Caco-2 (cell line): ENCODE measurements at regions not wholly inside any gene's neighbourhood (a gene's known extent, or its start where the extent isn't known, plus 50 kb on each side); places are given as distances from the start of the nearest gene placed in this dataset.

ENCODE experiments used
- BruUV-seq: library from RNA; stranded (reverse); fragments of 400-500 nt; replicated peaks from 2 replicates; lab custom pipeline; 2021; lab: Mats Ljungman, UMichigan
- CTCF ChIA-PET: fragments of 300-600 bp; sonication (Branson Sonifier 250); formaldehyde crosslinking; loops from one replicate; lab custom pipeline; 2022; ENCODE audit warnings: antibody characterized with exemption; lab: Charles Lee
- POLR2A ChIA-PET: fragments of 300-600 bp; sonication (Branson Sonifier 250); formaldehyde crosslinking; loops from one replicate; lab custom pipeline; 2022; ENCODE audit warnings: antibody characterized with exemption; lab: Charles Lee
- DNase-seq, 2 experiments: peaks; one replicate each; pipeline versions ENCODE4 v3.0.0 to v3.0.0-alpha.2; 2020 to 2022
- H3K27me3 ChIP-seq: replicated peaks from 2 replicates; pipeline ENCODE4 v1.6.0; 2011; ENCODE audit warnings: low read length; ENCODE audit not compliant: control insufficient read depth, insufficient read depth
- H3K36me3 ChIP-seq: 2 replicates; pipeline ENCODE4 v1.5.1; 2011; ENCODE audit warnings: low read length; ENCODE audit not compliant: control insufficient read depth, insufficient read depth
- H3K4me1 ChIP-seq: fragments of 250-450 bp; sonication (Bioruptor Pico); 2 replicates; pipeline ENCODE4 v1.5.1; 2020; ENCODE audit warnings: mild to moderate bottlenecking
- H3K4me3 ChIP-seq: 2 replicates; pipeline ENCODE4 v1.5.1; 2011; ENCODE audit warnings: low read depth, mild to moderate bottlenecking, control low read depth, low read length
- H3K9me3 ChIP-seq: fragments of 250-450 bp; sonication (Bioruptor Pico); 2 replicates; pipeline ENCODE4 v1.5.1; 2020; ENCODE audit warnings: mild to moderate bottlenecking, moderate library complexity
- H3K27ac Mint-ChIP-seq: one replicate; pipeline ENCODE4 v1.8.0; 2022; ENCODE audit warnings: mixed read lengths; ENCODE audit not compliant: unreplicated experiment
- H3K27me3 Mint-ChIP-seq: one replicate; pipeline ENCODE4 v1.8.0; 2022; ENCODE audit warnings: mixed read lengths; ENCODE audit not compliant: insufficient read depth, unreplicated experiment
- H3K36me3 Mint-ChIP-seq: one replicate; pipeline ENCODE4 v1.8.0; 2022; ENCODE audit warnings: mild to moderate bottlenecking, mixed read lengths; ENCODE audit not compliant: insufficient read depth, unreplicated experiment
- H3K4me1 Mint-ChIP-seq: one replicate; pipeline ENCODE4 v1.8.0; 2022; ENCODE audit warnings: low read depth, mixed read lengths; ENCODE audit not compliant: unreplicated experiment
- H3K4me3 Mint-ChIP-seq: one replicate; pipeline ENCODE4 v1.8.0; 2022; ENCODE audit warnings: mild to moderate bottlenecking, moderate library complexity, mixed read lengths; ENCODE audit not compliant: unreplicated experiment
- H3K9me3 Mint-ChIP-seq: one replicate; pipeline ENCODE4 v1.8.0; 2022; ENCODE audit warnings: mixed read lengths; ENCODE audit not compliant: unreplicated experiment
- intact Hi-C: fragments of 100-400 bp; cut with micrococcal nuclease; formaldehyde crosslinking; loops from one replicate; pipeline ENCODE4 v1.10.0; 2022; ENCODE audit not compliant: unreplicated experiment
- TF ChIP-seq, protein P1 (sequence below), 2 experiments: fragments of 200-600 bp in 1 of 2; IDR thresholded peaks; 1 replicate in 1 of 2; 2 replicates in 1 of 2; pipeline versions ENCODE4 v1.5.1 to v1.8.0; 2011 to 2022; ENCODE audit warnings: antibody characterized with exemption in 1 of 2, control low read depth in 1 of 2, inconsistent platforms in 1 of 2, low read depth in 1 of 2, low read length in 1 of 2, mild to moderate bottlenecking in 1 of 2, moderate library complexity in 1 of 2; ENCODE audit not compliant: insufficient read depth in 1 of 2, severe bottlenecking in 1 of 2, unreplicated experiment in 1 of 2

DNA sequence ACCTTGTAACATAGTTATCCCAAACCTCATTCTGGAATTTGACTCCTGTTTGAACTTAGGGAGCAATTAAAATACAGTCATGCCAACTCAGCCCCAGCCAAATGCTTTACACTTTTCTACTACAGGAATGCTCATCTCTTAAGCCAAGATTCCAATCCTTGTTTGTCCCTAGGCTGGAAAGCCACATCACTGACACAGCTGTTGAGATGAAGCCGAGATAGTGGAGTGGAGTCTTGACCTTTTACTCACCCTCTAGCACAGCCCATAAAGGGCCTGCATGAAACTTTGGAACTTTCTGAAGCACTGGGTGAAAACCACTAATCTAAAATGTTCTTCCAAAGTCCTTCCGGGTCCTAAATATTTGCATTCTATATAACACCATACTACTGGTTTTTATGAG is 247.3 kb downstream of the ETV1 start:
- peak; percentile 14 to 45 for DNase-seq
- POLR2A ChIA-PET = no interaction called here
- Mint-ChIP-seq H3K4me1 (peaks cover 6% of the 10 kb centered on the region), H3K4me3 (no peak overlapping the region), H3K36me3 (no peaks in the 10 kb centered on the region), H3K9me3 (no peaks in the 10 kb centered on the region), H3K27ac (no peak overlapping the region), H3K27me3 (no peaks in the 10 kb centered on the region)
- CTCF ChIA-PET = interaction anchor here (0.6 to 1.6 kb wide), 6 partner anchors 10 to 460 kb away, joined by 3 to 13 read pairs (median 4); no protein-coding TSS in a partner anchor
- no TSS peak for BruUV-seq
- intact Hi-C loops = loop anchor here (1.0 to 10.0 kb wide), 4 partner anchors 217 to 1067 kb away; no protein-coding TSS in a partner anchor
- Histone ChIP-seq H3K36me3 (no peaks in the 10 kb centered on the region), H3K9me3 (no peaks in the 10 kb centered on the region), H3K4me1 (peaks cover 12% of the 10 kb centered on the region; the same call in 1 of the 2 replicates), H3K27me3 (no peaks in the 10 kb centered on the region), H3K4me3 (no peak overlapping the region)
- TF ChIP-seq, protein P1, sequence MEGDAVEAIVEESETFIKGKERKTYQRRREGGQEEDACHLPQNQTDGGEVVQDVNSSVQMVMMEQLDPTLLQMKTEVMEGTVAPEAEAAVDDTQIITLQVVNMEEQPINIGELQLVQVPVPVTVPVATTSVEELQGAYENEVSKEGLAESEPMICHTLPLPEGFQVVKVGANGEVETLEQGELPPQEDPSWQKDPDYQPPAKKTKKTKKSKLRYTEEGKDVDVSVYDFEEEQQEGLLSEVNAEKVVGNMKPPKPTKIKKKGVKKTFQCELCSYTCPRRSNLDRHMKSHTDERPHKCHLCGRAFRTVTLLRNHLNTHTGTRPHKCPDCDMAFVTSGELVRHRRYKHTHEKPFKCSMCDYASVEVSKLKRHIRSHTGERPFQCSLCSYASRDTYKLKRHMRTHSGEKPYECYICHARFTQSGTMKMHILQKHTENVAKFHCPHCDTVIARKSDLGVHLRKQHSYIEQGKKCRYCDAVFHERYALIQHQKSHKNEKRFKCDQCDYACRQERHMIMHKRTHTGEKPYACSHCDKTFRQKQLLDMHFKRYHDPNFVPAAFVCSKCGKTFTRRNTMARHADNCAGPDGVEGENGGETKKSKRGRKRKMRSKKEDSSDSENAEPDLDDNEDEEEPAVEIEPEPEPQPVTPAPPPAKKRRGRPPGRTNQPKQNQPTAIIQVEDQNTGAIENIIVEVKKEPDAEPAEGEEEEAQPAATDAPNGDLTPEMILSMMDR (IDR thresholded peaks at IDR 0.05; ENCODE audit: insufficient read depth in 1 of 2, low read depth in 1 of 2, low read length in 1 of 2, severe bottlenecking in 1 of 2, unreplicated experiment in 1 of 2) = no peak

DNA sequence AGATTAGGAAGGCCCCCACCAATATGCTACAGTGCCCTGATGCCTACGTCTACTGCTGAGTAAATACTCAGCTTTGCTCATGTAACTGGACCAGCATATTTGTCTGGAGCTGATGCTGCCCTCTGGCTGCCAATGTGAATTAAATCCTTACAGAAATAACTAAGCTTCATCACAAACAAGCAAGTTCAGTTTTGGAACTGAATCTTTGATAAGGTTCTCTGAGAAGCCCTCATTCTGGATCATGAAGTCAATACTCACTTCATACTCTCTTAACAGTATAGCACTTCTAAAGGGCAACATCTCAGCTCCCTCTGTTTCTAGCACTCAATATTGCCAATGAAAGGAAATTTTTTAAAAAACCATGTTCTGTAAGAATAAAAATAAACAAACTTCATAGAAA is 246.7 kb downstream of the ETV1 start:
- Histone ChIP-seq H3K27me3 (no peaks in the 10 kb centered on the region), H3K4me3 (no peak overlapping the region), H3K4me1 (peaks cover 12% of the 10 kb centered on the region; the same call in 1 of the 2 replicates), H3K9me3 (no peaks in the 10 kb centered on the region), H3K36me3 (no peaks in the 10 kb centered on the region)
- Mint-ChIP-seq H3K27me3 (no peaks in the 10 kb centered on the region), H3K27ac (no peak overlapping the region), H3K36me3 (no peaks in the 10 kb centered on the region), H3K4me3 (no peak overlapping the region), H3K9me3 (no peaks in the 10 kb centered on the region), H3K4me1 (peaks cover 6% of the 10 kb centered on the region)
- DNase-seq = peak; percentile 38 to 48
- POLR2A ChIA-PET = no interaction called here
- no TSS peak for BruUV-seq
- CTCF ChIA-PET = interaction anchor here (0.6 to 1.6 kb wide), 8 partner anchors 9 to 1057 kb away, joined by 3 to 13 read pairs (median 4); no protein-coding TSS in a partner anchor
- intact Hi-C loops = loop anchor here (1.0 to 10.0 kb wide), 4 partner anchors 218 to 1068 kb away; no protein-coding TSS in a partner anchor
- TF ChIP-seq, protein P1 (IDR thresholded peaks at IDR 0.05; ENCODE audit: insufficient read depth in 1 of 2, low read depth in 1 of 2, low read length in 1 of 2, severe bottlenecking in 1 of 2, unreplicated experiment in 1 of 2) = peak; percentile 48 to 49

DNA sequence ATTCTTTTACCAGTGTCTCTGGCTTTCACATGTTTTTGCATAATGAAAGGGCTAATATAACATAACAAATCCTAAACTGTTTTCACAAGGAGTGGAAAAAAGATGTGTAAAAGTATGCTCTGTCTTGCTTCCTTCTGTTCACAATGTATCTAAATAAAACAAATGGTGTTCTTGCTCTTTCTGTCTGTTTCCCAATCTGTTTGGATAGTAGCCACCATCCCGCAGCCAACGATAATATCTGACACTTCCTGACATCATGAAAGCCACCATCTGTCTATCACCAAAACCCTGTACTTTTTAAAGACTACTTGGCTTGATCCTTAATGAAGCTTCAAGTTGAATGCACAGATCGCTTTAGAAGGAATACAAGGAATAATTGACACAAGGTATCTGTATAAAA is 246.2 kb downstream of the ETV1 start:
- intact Hi-C loops = loop anchor here (5.0 to 10.0 kb wide), 2 partner anchors 714 to 1068 kb away; no protein-coding TSS in a partner anchor
- no TSS peak for BruUV-seq

More for the DNA sequence above, 246.2 kb downstream of the ETV1 start:
- Mint-ChIP-seq H3K4me3 (no peak overlapping the region), H3K4me1 (peaks cover 6% of the 10 kb centered on the region), H3K36me3 (no peaks in the 10 kb centered on the region), H3K27ac (no peak overlapping the region), H3K9me3 (no peaks in the 10 kb centered on the region), H3K27me3 (no peaks in the 10 kb centered on the region)
- no peak for DNase-seq
- POLR2A ChIA-PET = no interaction called here
- H3K36me3 ChIP-seq = no peaks in the 10 kb centered on the region
- CTCF ChIA-PET = interaction anchor here (0.6 to 1.6 kb wide), 8 partner anchors 9 to 1058 kb away, joined by 3 to 13 read pairs (median 4); no protein-coding TSS in a partner anchor
- no peaks in the 10 kb centered on the region for H3K27me3 ChIP-seq
- TF ChIP-seq, protein P1 (IDR thresholded peaks at IDR 0.05; ENCODE audit: insufficient read depth in 1 of 2, low read depth in 1 of 2, low read length in 1 of 2, severe bottlenecking in 1 of 2, unreplicated experiment in 1 of 2) = no peak
- H3K9me3 ChIP-seq = no peaks in the 10 kb centered on the region
- peaks cover 12% of the 10 kb centered on the region; the same call in 1 of the 2 replicates for H3K4me1 ChIP-seq
- no peak overlapping the region for H3K4me3 ChIP-seq
